Cardiac fibroblast (primary cell): ENCODE measurements at regions not wholly inside any gene's neighbourhood (a gene's known extent, or its start where the extent isn't known, plus 50 kb on each side); places are given as distances from the start of the nearest gene placed in this dataset.

ENCODE experiments used
- DNase-seq, 2 donors: peaks; one replicate each; pipeline versions ENCODE4 v3.0.0 to v3.0.0-alpha.2; 2010; ENCODE audit warnings: low read depth in 2 of 2
- H3K4me3 ChIP-seq, 2 donors: replicated peaks in 1 of 2; 1 replicate in 1 of 2; 2 replicates in 1 of 2; pipeline ENCODE4 v1.5.1; 2011; ENCODE audit warnings: low read depth in 2 of 2, low read length in 2 of 2, mild to moderate bottlenecking in 2 of 2, moderate library complexity in 1 of 2
- CTCF ChIP-seq: IDR thresholded peaks from one replicate; pipeline ENCODE4 v1.5.1; 2011; ENCODE audit warnings: low read depth, mild to moderate bottlenecking, low read length, inconsistent platforms

- no peak for DNase-seq
- H3K4me3 ChIP-seq: no peak overlapping the region
- no peak for TF ChIP-seq CTCF
These were observed 148.7 kb downstream of the OSR1 start for GRCh38 chr2:19209575-19210341.

GRCh38 chr2:19208479-19209199, 149.8 kb downstream of the OSR1 start:
- TF ChIP-seq CTCF: no peak
- no peak overlapping the region for H3K4me3 ChIP-seq
- DNase-seq: no peak

GRCh38 chr2:19207452-19207851, 151.0 kb downstream of the OSR1 start:
- no peak for TF ChIP-seq CTCF
- DNase-seq: no peak
- H3K4me3 ChIP-seq: no peak overlapping the region

- peak in 1 of 2 donors; percentile 34 for DNase-seq
- TF ChIP-seq CTCF: no peak
- H3K4me3 ChIP-seq: no peak overlapping the region
These were observed 152.4 kb downstream of the OSR1 start for GRCh38 chr2:19205983-19206533.

GRCh38 chr2:19203866-19204265, 154.6 kb downstream of the OSR1 start:
- no peak for TF ChIP-seq CTCF

GRCh38 chr2:19201911-19202462, 156.4 kb downstream of the OSR1 start:
- no peak for TF ChIP-seq CTCF
- no peak overlapping the region for H3K4me3 ChIP-seq
- DNase-seq: no peak

More at GRCh38 chr2:19203866-19204265, 154.6 kb downstream of the OSR1 start:
- DNase-seq: no peak
- no peak overlapping the region for H3K4me3 ChIP-seq
